Activated T-cell treated with anti-CD3 and anti-CD28 coated beads, Interleukin-2, amount 50 U/mL, for 24 hours (primary cell): ENCODE measurements at regions not wholly inside any gene's neighbourhood (a gene's known extent, or its start where the extent isn't known, plus 50 kb on each side); places are given as distances from the start of the nearest gene placed in this dataset.

Experiments
- DNase-seq: peaks from one replicate; pipeline ENCODE4 v3.0.0-alpha.2; 2020
- H3K27ac Mint-ChIP-seq: 2 replicates; pipeline ENCODE4 v1.8.0; 2020; ENCODE audit warnings: mild to moderate bottlenecking, mixed read lengths
- H3K27me3 Mint-ChIP-seq: 2 replicates; pipeline ENCODE4 v1.8.0; 2020; ENCODE audit warnings: mixed read lengths
- H3K36me3 Mint-ChIP-seq: 2 replicates; pipeline ENCODE4 v1.8.0; 2020; ENCODE audit warnings: low read depth, mixed read lengths
- H3K4me1 Mint-ChIP-seq: 2 replicates; pipeline ENCODE4 v1.8.0; 2020; ENCODE audit warnings: low read depth, mixed read lengths
- H3K4me3 Mint-ChIP-seq: 2 replicates; pipeline ENCODE4 v1.8.0; 2020; ENCODE audit warnings: mild to moderate bottlenecking, moderate library complexity, mixed read lengths
- H3K9me3 Mint-ChIP-seq: 2 replicates; pipeline ENCODE4 v1.8.0; 2020; ENCODE audit warnings: mixed read lengths

GRCh38 chr10:31112961-31113360 is 81.3 kb upstream of the ZNF438 start:
- Mint-ChIP-seq H3K4me1 (no peaks in the 10 kb centered on the region), H3K27me3 (peaks cover 5% of the 10 kb centered on the region), H3K27ac (no peak overlapping the region), H3K4me3 (no peak overlapping the region), H3K9me3 (peaks cover 11% of the 10 kb centered on the region), H3K36me3 (no peaks in the 10 kb centered on the region)
- DNase-seq: no peak

- peaks cover 7% of the 10 kb centered on the region for H3K27me3 Mint-ChIP-seq
- H3K4me3 Mint-ChIP-seq: no peak overlapping the region
- peaks cover 7% of the 10 kb centered on the region for H3K4me1 Mint-ChIP-seq
- no peak for DNase-seq
- H3K9me3 Mint-ChIP-seq: peaks cover 11% of the 10 kb centered on the region
- no peak overlapping the region for H3K27ac Mint-ChIP-seq
- no peaks in the 10 kb centered on the region for H3K36me3 Mint-ChIP-seq
Measured at GRCh38 chr10:31116226-31116625, 84.6 kb upstream of the ZNF438 start.

GRCh38 chr10:31118556-31118955 is 86.9 kb upstream of the ZNF438 start:
- Mint-ChIP-seq H3K36me3 (no peaks in the 10 kb centered on the region), H3K27me3 (peaks cover 3% of the 10 kb centered on the region), H3K9me3 (peaks cover 3% of the 10 kb centered on the region)

GRCh38 chr10:31120392-31120791 is 88.7 kb upstream of the ZNF438 start:
- Mint-ChIP-seq H3K27me3 (peaks cover 3% of the 10 kb centered on the region), H3K9me3 (no peaks in the 10 kb centered on the region), H3K4me3 (no peak overlapping the region), H3K4me1 (peaks cover 31% of the 10 kb centered on the region), H3K27ac (no peak overlapping the region), H3K36me3 (no peaks in the 10 kb centered on the region)
- no peak for DNase-seq

More at GRCh38 chr10:31118556-31118955, 86.9 kb upstream of the ZNF438 start:
- Mint-ChIP-seq H3K4me3 (no peak overlapping the region), H3K27ac (no peak overlapping the region), H3K4me1 (peaks cover 21% of the 10 kb centered on the region)
- no peak for DNase-seq

- DNase-seq: no peak
- Mint-ChIP-seq H3K27ac (no peak overlapping the region), H3K4me1 (peaks cover 36% of the 10 kb centered on the region), H3K9me3 (no peaks in the 10 kb centered on the region), H3K36me3 (no peaks in the 10 kb centered on the region), H3K27me3 (peaks cover 3% of the 10 kb centered on the region), H3K4me3 (no peak overlapping the region)
Measured at GRCh38 chr10:31120961-31121685, 89.5 kb upstream of the ZNF438 start.

GRCh38 chr10:31121757-31122577 is 90.3 kb upstream of the ZNF438 start:
- H3K27me3 Mint-ChIP-seq: peaks cover 3% of the 10 kb centered on the region
- no peak overlapping the region for H3K27ac Mint-ChIP-seq
- H3K36me3 Mint-ChIP-seq: no peaks in the 10 kb centered on the region
- H3K9me3 Mint-ChIP-seq: no peaks in the 10 kb centered on the region
- DNase-seq: no peak
- H3K4me3 Mint-ChIP-seq: peak overlapping the region; percentile 1
- H3K4me1 Mint-ChIP-seq: peaks cover 40% of the 10 kb centered on the region

GRCh38 chr10:31123946-31124345 is 92.3 kb upstream of the ZNF438 start:
- Mint-ChIP-seq H3K4me3 (no peak overlapping the region), H3K9me3 (no peaks in the 10 kb centered on the region), H3K4me1 (peaks cover 40% of the 10 kb centered on the region), H3K27ac (no peak overlapping the region), H3K27me3 (peaks cover 3% of the 10 kb centered on the region), H3K36me3 (no peaks in the 10 kb centered on the region)
- no peak for DNase-seq

GRCh38 chr10:31124852-31125251 is 93.2 kb upstream of the ZNF438 start:
- no peaks in the 10 kb centered on the region for H3K36me3 Mint-ChIP-seq
- peak overlapping the region; percentile 77 for H3K27ac Mint-ChIP-seq
- H3K27me3 Mint-ChIP-seq: peaks cover 2% of the 10 kb centered on the region
- no peak overlapping the region for H3K4me3 Mint-ChIP-seq
- H3K4me1 Mint-ChIP-seq: peaks cover 42% of the 10 kb centered on the region
- no peak for DNase-seq
- no peaks in the 10 kb centered on the region for H3K9me3 Mint-ChIP-seq

GRCh38 chr10:31125789-31126188 is 94.1 kb upstream of the ZNF438 start:
- H3K4me3 Mint-ChIP-seq: no peak overlapping the region
- no peaks in the 10 kb centered on the region for H3K27me3 Mint-ChIP-seq
- H3K4me1 Mint-ChIP-seq: peaks cover 37% of the 10 kb centered on the region
- H3K36me3 Mint-ChIP-seq: no peaks in the 10 kb centered on the region
- peak overlapping the region; percentile 53 for H3K27ac Mint-ChIP-seq
- no peaks in the 10 kb centered on the region for H3K9me3 Mint-ChIP-seq
- DNase-seq: no peak

- no peak overlapping the region for H3K4me3 Mint-ChIP-seq
- no peaks in the 10 kb centered on the region for H3K27me3 Mint-ChIP-seq
- no peak for DNase-seq
- H3K36me3 Mint-ChIP-seq: no peaks in the 10 kb centered on the region
- no peak overlapping the region for H3K27ac Mint-ChIP-seq
- peaks cover 31% of the 10 kb centered on the region for H3K4me1 Mint-ChIP-seq
- no peaks in the 10 kb centered on the region for H3K9me3 Mint-ChIP-seq
Measured at GRCh38 chr10:31126593-31126992, 94.9 kb upstream of the ZNF438 start.

GRCh38 chr10:31128536-31128935 is 96.9 kb upstream of the ZNF438 start:
- Mint-ChIP-seq H3K27me3 (no peaks in the 10 kb centered on the region), H3K9me3 (no peaks in the 10 kb centered on the region), H3K4me1 (peaks cover 30% of the 10 kb centered on the region), H3K36me3 (no peaks in the 10 kb centered on the region), H3K27ac (no peak overlapping the region), H3K4me3 (no peak overlapping the region)
- DNase-seq: no peak

GRCh38 chr10:31129271-31129670 is 97.6 kb upstream of the ZNF438 start:
- no peaks in the 10 kb centered on the region for H3K27me3 Mint-ChIP-seq
- no peak for DNase-seq
- no peaks in the 10 kb centered on the region for H3K9me3 Mint-ChIP-seq
- peaks cover 33% of the 10 kb centered on the region for H3K4me1 Mint-ChIP-seq
- no peaks in the 10 kb centered on the region for H3K36me3 Mint-ChIP-seq
- H3K27ac Mint-ChIP-seq: no peak overlapping the region
- no peak overlapping the region for H3K4me3 Mint-ChIP-seq

- Mint-ChIP-seq H3K4me1 (peaks cover 35% of the 10 kb centered on the region), H3K27me3 (no peaks in the 10 kb centered on the region), H3K36me3 (no peaks in the 10 kb centered on the region), H3K4me3 (no peak overlapping the region), H3K27ac (no peak overlapping the region), H3K9me3 (no peaks in the 10 kb centered on the region)
- no peak for DNase-seq
Measured at GRCh38 chr10:31129880-31130405, 98.3 kb upstream of the ZNF438 start.

- Mint-ChIP-seq H3K27me3 (no peaks in the 10 kb centered on the region), H3K36me3 (no peaks in the 10 kb centered on the region), H3K4me3 (no peak overlapping the region), H3K27ac (no peak overlapping the region), H3K9me3 (no peaks in the 10 kb centered on the region), H3K4me1 (peaks cover 35% of the 10 kb centered on the region)
- DNase-seq: no peak
Measured at GRCh38 chr10:31130406-31130805, 98.7 kb upstream of the ZNF438 start.

- Mint-ChIP-seq H3K4me3 (no peak overlapping the region), H3K9me3 (no peaks in the 10 kb centered on the region), H3K27me3 (no peaks in the 10 kb centered on the region), H3K4me1 (peaks cover 39% of the 10 kb centered on the region), H3K27ac (no peak overlapping the region), H3K36me3 (no peaks in the 10 kb centered on the region)
- no peak for DNase-seq
Measured at GRCh38 chr10:31131251-31131650, 99.6 kb upstream of the ZNF438 start.
